Psoas muscle (tissue), 7 donors: ENCODE measurements at regions not wholly inside any gene's neighbourhood (a gene's known extent, or its start where the extent isn't known, plus 50 kb on each side); places are given as distances from the start of the nearest gene placed in this dataset.
"Not testable (repeated sequence)": the region's sequence is repeated elsewhere in the genome, so short reads cannot be mapped to it uniquely, and the experiment has no call there.

Experiments
- ATAC-seq, 4 donors: fragments of 200-7000 bp; cut with Tn5 transposase; one replicate each; pipeline ENCODE4 v1.9.1; 2020; ENCODE audit warnings: moderate library complexity in 3 of 4, mild to moderate bottlenecking in 2 of 4
- DNase-seq, 2 donors: peaks; one replicate each; pipeline ENCODE4 v3.0.0-alpha.2; 2020
- H3K27ac ChIP-seq: fragments of 200-600 bp; one replicate; pipeline ENCODE4 v1.8.0; 2022
- H3K27me3 ChIP-seq, 3 donors: fragments of 200-600 bp in 1 of 3; one replicate each; pipeline versions ENCODE4 v1.6.1 to v1.8.0; 2013 to 2022; ENCODE audit warnings: low read length in 2 of 3, mild to moderate bottlenecking in 2 of 3, moderate library complexity in 1 of 3; ENCODE audit not compliant: insufficient read depth in 3 of 3
- H3K36me3 ChIP-seq, 2 donors: fragments of 200-600 bp in 1 of 2; one replicate each; pipeline versions ENCODE4 v1.6.1 to v1.8.0; 2013 to 2022; ENCODE audit warnings: low read depth in 1 of 2, mild to moderate bottlenecking in 1 of 2, moderate library complexity in 1 of 2; ENCODE audit not compliant: insufficient read depth in 1 of 2
- H3K4me1 ChIP-seq: fragments of 200-600 bp; one replicate; pipeline ENCODE4 v1.8.0; 2022
- H3K4me3 ChIP-seq: fragments of 200-600 bp; one replicate; pipeline ENCODE4 v1.8.0; 2022; ENCODE audit warnings: mild to moderate bottlenecking
- H3K9me3 ChIP-seq: fragments of 200-600 bp; one replicate; pipeline ENCODE4 v1.8.0; 2022
- WGBS, 3 donors: extraction: QIAGEN DNeasy Blood & Tissue Kit; methylation state at CpG; one replicate each; pipeline versions ENCODE4 v1.1.6 to v1.1.7; 2013; 5-methylcytosine and 5-hydroxymethylcytosine counted together
- intact Hi-C, 2 donors: fragments of 100-400 bp; cut with DNase I; formaldehyde crosslinking; loops; one replicate each; pipeline versions ENCODE4 v1.11.0 to v1.14.2; 2022
- donor health status: healthy with polysubstance abuse.
- donor health status: DM: no; HTN: no; CAD: no; lungs with moderate emphysema.
- donor health status: Bipolar disorder and iron deficiency.
- donor health status: healthy.
- donor health status: DM: yes; HTN: yes; CAD: no.
- donor health status: DM: no; HTN: no; CAD: no.
- donor health status: DM: yes; HTN: yes; CAD: no.

DNA sequence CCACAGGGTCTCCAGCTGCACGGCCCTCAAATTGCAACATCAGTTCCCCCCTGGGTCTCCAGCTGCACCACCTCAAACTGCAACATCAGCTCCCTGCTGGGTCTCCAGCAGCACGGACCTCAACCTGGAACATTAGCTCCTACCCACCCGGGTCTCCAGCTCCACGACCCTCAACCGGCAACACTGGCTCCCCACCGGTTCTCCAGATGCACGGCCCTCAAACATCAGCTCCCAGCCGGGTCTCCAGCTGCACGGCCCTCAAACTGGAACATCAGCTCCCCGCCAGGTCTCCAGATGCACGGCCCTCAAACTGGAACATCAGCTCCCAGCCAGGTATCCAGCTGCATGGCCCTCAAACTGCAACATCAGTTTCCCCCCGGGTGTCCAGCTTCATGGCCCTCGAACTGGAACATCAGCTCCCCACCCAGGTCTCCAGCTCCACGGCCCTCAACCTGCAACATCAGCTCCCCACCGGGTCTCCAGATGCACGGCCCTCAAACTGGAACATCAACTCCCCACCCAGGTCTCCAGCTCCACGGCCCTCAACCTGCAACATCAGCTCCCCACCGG is 94.6 kb upstream of the LPCAT1 start:
- DNase-seq, ATAC-seq, H3K27ac ChIP-seq, intact Hi-C loops, H3K36me3 ChIP-seq, H3K27me3 ChIP-seq, H3K4me3 ChIP-seq, H3K9me3 ChIP-seq, H3K4me1 ChIP-seq: not testable (repeated sequence)
- WGBS, 3 donors = 90 to 95% (median 90%) methylated on average over 18 of the region's 18 CpGs

DNA sequence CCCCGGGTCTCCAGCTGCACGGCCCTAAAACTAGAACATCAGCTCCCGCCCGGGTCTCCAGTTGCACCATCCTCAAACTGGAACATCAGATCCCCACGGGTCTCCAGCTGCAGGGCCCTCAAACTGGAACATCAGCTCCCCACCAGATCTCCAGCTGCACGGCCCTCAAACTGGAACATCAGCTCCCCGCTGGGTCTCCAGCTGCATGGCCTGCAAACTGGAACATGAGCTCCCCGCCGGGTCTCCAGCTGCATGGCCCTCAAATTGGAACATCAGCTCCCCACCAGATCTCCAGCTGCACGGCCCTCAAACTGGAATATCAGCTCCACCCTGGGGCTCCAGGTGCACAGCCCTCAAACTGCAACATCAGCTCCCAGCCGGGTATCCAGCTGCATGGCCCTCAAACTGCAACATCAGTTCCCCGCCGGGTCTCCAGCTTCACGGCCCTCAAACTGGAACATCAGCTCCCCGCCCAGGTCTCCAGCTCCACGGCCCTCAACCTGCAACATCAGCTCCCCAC is 93.5 kb upstream of the LPCAT1 start:
- ATAC-seq, H3K4me1 ChIP-seq, H3K36me3 ChIP-seq, H3K27ac ChIP-seq, DNase-seq, H3K9me3 ChIP-seq, intact Hi-C loops, H3K27me3 ChIP-seq, H3K4me3 ChIP-seq: not testable (repeated sequence)
- 80 to 87% (median 84%) methylated on average over 16 of the region's 16 CpGs for WGBS, 3 donors

DNA sequence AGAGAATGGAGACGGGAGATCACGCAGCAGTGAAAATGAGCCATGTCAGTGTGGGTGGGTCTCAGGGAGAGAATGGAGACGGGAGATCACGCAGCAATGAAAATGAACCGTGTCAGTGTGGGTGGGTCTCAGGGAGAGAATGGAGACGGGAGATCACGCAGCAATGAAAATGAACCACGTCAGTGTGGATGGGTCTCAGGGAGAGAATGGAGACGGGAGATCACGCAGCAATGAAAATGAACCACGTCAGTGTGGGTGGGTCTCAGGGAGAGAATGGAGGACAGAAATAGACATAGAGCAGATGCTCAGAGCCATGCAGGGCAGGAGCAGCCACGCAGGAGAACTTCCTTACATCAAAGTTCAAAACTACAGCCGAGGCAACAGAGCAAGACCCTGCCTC is 89.8 kb upstream of the LPCAT1 start:
- H3K9me3 ChIP-seq, DNase-seq: not testable (repeated sequence)
- WGBS, 3 donors = 87 to 89% (median 88%) methylated on average over 12 to 13 of the region's 13 CpGs

DNA sequence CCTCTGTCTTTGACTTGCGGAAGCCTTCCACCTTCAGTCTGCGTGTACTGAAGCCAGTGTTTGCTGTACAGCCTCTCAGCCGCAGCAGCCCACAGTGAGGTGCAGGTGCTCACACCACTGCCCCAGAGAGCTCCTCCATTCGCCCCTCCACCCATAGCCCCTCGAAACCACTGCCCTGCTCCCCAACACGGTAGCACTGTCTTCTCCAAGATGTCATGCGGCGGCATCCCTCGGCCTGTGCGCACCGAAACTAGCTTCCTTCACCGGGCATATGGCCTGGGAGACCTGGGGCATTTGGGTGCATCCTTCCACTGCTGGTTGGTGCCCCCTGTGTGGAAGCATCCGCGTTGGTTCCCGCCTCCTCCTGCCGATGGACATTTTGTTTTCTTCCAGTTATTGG is 86.8 kb upstream of the LPCAT1 start:
- DNase-seq, intact Hi-C loops, H3K4me3 ChIP-seq, H3K36me3 ChIP-seq, H3K4me1 ChIP-seq, ATAC-seq, H3K27ac ChIP-seq, H3K27me3 ChIP-seq, H3K9me3 ChIP-seq: not testable (repeated sequence)
- 92 to 93% (median 92%) methylated on average over 12 to 15 of the region's 16 CpGs for WGBS, 3 donors

More for the DNA sequence above, 89.8 kb upstream of the LPCAT1 start:
- ATAC-seq, H3K4me3 ChIP-seq, H3K27ac ChIP-seq, H3K36me3 ChIP-seq, H3K27me3 ChIP-seq, intact Hi-C loops, H3K4me1 ChIP-seq: not testable (repeated sequence)

DNA sequence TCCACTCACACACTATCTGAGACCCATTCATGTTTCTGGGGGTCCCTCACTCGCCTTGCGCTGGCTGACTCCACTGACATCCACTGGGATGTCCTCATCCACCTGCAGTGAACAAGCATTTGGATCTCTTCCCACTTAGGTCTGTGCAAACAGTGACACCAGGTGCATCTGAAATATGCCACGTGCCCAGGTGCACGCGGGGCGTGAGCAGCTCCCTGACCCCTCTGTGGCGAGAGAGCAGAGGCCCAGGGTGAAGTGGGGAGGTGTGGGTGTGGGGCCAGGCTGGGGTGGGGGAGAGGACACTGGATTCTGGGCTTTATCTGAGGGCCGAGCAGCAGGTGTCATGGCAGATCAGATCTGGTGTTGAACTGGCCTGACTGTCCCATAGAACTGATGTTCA is 85.4 kb upstream of the LPCAT1 start:
- WGBS, 3 donors = 93 to 95% (median 93%) methylated on average over 7 to 8 of the region's 8 CpGs
- not testable (repeated sequence) for H3K4me3 ChIP-seq, ATAC-seq, H3K36me3 ChIP-seq, DNase-seq, H3K9me3 ChIP-seq, H3K27me3 ChIP-seq, H3K27ac ChIP-seq, H3K4me1 ChIP-seq
- intact Hi-C loops = loop anchor here in 1 of 2 donors (10.0 kb wide), 2 partner anchors 124 to 264 kb away; partner anchors contain the start of gene CLPTM1L

DNA sequence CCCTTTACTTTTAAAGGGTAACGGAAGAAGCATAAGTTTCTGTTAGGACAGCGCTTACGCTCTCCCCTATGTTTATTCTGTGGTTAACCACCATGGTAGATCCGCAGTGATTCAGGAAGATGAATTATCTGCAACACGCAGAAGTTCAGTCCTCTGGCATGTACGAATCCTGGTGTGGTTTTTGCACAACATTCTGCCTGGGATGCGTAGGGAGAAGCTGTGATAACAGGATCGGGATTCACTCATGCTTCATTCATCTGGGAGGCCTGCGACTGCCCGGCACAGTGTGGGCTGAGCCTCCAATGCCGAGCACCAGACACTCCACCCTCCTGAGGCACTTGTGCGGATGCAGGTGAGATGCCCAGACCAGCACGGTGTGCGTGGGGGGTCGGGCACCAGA is 84.6 kb upstream of the LPCAT1 start:
- DNase-seq, ATAC-seq: not testable (repeated sequence)
- WGBS, 3 donors = 87 to 92% (median 92%) methylated on average over 10 to 13 of the region's 15 CpGs

DNA sequence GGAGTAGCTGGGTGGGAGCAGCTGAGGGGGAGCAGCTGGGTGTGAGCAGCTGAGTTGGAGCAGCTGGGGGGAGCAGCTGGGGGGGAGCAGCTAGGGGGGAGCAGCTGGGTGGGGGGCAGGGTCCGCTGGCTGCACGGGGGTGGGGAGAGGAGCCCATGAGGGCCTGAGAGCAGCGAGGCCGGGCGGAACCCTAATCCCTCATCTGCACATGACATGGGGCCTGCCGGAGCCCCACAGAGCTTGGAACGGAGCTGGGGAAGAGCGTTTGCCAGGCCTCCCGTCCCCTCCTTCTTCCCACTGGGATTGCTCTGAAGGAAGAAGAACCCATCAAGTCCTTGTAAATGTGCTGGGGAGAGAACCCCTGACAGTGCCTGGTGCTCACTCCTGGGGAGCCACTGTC is 83.2 kb upstream of the LPCAT1 start:
- H3K4me3 ChIP-seq, H3K4me1 ChIP-seq, H3K27ac ChIP-seq, ATAC-seq, H3K36me3 ChIP-seq, DNase-seq, H3K27me3 ChIP-seq, H3K9me3 ChIP-seq: not testable (repeated sequence)
- WGBS, 3 donors = 46 to 58% (median 49%) methylated on average over 6 to 9 of the region's 9 CpGs
- intact Hi-C loops = loop anchor here in 1 of 2 donors (10.0 kb wide), 2 partner anchors 122 to 262 kb away; partner anchors contain the start of gene CLPTM1L

More for the DNA sequence above, 84.6 kb upstream of the LPCAT1 start:
- H3K27me3 ChIP-seq, H3K36me3 ChIP-seq, H3K27ac ChIP-seq, H3K4me1 ChIP-seq, H3K4me3 ChIP-seq, H3K9me3 ChIP-seq: not testable (repeated sequence)
- intact Hi-C loops = loop anchor here in 1 of 2 donors (10.0 kb wide), 2 partner anchors 124 to 264 kb away; partner anchors contain the start of gene CLPTM1L

DNA sequence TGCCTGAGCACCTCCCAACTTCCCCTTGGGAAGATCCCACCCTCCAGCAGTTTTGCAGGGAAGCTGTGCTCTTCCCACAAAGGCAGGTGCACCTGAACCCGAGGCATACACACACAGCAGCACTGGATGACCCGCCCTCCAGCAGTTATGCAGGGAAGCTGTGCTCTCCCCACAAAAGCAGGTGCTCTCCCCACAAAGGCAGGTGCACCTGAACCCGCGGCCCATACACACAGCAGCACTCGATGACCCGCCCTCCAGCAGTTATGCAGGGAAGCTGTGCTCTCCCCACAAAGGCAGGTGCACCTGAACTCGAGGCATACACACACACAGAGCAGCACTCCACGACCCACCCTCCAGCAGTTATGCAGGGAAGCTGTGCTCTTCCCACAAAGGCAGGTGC is 80.2 kb upstream of the LPCAT1 start:
- H3K36me3 ChIP-seq, ATAC-seq, DNase-seq, H3K9me3 ChIP-seq, H3K27ac ChIP-seq, H3K27me3 ChIP-seq, H3K4me3 ChIP-seq, H3K4me1 ChIP-seq: not testable (repeated sequence)
- intact Hi-C loops = loop anchor here in 1 of 2 donors (10.0 kb wide), 2 partner anchors 119 to 259 kb away; partner anchors contain the start of gene CLPTM1L
- WGBS, 3 donors = 87 to 89% (median 89%) methylated on average over 8 of the region's 8 CpGs

DNA sequence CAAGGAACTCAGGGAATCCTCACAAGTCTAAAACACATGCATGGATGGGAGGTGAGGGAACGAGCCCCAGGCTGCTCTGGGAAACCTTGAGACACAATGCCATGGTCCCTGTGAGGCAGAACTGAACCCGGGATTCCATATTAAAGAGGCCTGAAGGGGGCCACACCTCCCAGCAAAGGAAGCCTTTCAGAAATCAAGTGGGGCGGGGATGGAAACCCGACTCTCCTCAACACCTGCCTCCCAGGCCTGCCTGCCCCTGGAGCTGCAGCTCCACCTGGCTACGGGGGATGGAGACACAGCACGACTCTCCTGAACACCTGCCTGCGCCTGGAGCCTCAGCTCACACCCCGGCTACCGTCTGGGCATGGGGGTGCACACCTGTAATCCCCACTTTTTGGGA is 77.8 kb upstream of the LPCAT1 start:
- not testable (repeated sequence) for H3K4me3 ChIP-seq, H3K27ac ChIP-seq, H3K9me3 ChIP-seq, DNase-seq, H3K4me1 ChIP-seq, H3K36me3 ChIP-seq, H3K27me3 ChIP-seq
- 42 to 54% (median 44%) methylated on average over 7 to 9 of the region's 9 CpGs for WGBS, 3 donors
- ATAC-seq = peak in 3 of 4 donors; percentile 51 to 85 (median 72)
- intact Hi-C loops = loop anchor here in 1 of 2 donors (10.0 kb wide), 2 partner anchors 117 to 257 kb away; partner anchors contain the start of gene CLPTM1L

DNA sequence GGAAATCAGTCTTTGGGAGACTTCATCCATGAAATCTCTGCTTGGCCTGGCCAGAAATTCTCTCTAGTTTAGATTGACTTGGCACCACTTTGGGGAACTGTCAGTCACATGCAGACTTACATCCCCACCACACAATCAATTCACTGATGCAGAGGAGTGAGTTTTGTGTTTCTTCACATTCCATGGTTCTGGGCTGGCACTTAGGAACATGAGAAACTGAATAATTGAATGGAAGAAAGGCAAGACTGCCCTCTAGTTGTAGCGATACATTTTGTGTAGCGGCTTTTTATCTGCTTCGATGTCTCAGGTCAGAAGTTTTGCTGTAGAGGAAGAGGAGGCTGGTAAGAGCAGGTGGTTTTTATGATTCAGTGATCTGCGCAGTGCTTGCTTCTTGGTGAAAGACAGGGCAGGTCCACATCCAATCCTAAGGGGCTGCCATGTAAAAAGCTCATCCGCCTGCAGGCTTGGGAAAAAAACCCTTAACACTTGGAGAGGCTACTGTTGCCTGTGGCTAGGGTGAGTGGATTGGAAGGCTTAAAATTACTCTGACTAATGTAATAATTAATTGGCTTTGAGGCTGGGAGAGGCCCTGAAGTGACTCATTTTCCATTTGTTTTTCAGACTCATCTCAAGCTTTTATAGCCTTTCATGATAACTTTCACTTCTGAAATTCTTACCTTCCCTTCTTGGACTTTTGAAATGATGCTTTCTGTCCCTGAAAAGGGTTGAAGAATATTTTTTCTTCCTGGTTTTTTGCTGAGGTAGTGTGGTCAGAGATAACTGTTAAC is 75.4 kb upstream of the LPCAT1 start:
- H3K36me3 ChIP-seq, H3K9me3 ChIP-seq, H3K27me3 ChIP-seq, H3K4me3 ChIP-seq, H3K27ac ChIP-seq, H3K4me1 ChIP-seq, intact Hi-C loops, ATAC-seq, DNase-seq: not testable (repeated sequence)
- WGBS, 3 donors = 75 to 82% (median 76%) methylated on average over 5 of the region's 5 CpGs

DNA sequence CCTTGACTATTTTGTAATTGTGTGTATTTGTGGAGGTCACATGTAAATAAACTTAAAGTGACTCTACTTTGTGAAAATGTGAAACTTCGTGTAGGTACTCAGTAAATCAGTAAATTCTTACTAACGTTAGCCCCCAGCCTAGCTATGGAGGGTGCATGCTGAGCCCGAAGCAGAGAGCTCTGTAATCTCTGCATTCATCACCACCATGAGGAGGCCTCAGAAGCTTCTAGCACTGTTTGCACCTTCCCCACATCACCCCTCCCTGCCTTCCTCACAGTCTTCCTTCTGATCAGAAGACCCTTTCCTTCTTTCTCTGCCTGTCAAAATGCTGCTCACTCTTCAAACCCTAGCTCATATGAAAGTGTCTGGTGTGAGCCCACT is 73.3 kb upstream of the LPCAT1 start:
- ATAC-seq = not testable (repeated sequence)
- 69 to 86% (median 76%) methylated on average over 3 of the region's 3 CpGs for whole genome bisulfite sequencing, 3 donors

More for the DNA sequence above, 73.3 kb upstream of the LPCAT1 start:
- DNase-seq, H3K27me3 ChIP-seq, H3K9me3 ChIP-seq, intact Hi-C loops, H3K4me1 ChIP-seq, H3K36me3 ChIP-seq, H3K27ac ChIP-seq: not testable (repeated sequence)
- H3K4me3 ChIP-seq = peak overlapping the region; percentile 34
